HG03196 (cell line): ENCODE measurements at regions not wholly inside any gene's neighbourhood (a gene's known extent, or its start where the extent isn't known, plus 50 kb on each side); places are given as distances from the start of the nearest gene placed in this dataset.
"Not testable (repeated sequence)": the region's sequence is repeated elsewhere in the genome, so short reads cannot be mapped to it uniquely, and the experiment has no call there.

Experiments
- ATAC-seq: cut with Tn5 transposase; IDR thresholded peaks from one replicate; pipeline ENCODE4 v1.9.1; 2021; ENCODE audit not compliant: unreplicated experiment

- no peak for ATAC-seq
Measured at GRCh38 chr2:166831930-166832329, 56.4 kb upstream of the XIRP2 start.

DNA sequence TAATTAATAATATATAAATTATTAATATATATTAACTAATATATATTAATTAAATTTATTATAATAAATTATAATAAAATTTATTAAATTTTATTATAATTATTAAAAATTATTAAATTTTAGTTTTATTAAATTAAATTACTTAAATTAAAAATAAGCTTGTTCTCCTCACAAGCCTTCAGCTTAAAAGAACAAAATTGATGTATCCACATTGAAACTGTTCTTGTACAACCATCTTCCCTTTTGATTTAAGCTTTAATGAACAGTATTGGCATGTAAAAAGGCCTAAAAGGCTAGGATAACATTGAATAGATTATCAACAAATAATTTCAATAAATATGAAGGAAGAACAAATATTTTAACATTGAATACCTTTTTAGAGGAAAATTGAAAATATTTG is 62.4 kb upstream of the XIRP2 start:
- ATAC-seq = no peak

- ATAC-seq = no peak
Measured at GRCh38 chr2:166814335-166814734, 73.9 kb upstream of the XIRP2 start.

DNA sequence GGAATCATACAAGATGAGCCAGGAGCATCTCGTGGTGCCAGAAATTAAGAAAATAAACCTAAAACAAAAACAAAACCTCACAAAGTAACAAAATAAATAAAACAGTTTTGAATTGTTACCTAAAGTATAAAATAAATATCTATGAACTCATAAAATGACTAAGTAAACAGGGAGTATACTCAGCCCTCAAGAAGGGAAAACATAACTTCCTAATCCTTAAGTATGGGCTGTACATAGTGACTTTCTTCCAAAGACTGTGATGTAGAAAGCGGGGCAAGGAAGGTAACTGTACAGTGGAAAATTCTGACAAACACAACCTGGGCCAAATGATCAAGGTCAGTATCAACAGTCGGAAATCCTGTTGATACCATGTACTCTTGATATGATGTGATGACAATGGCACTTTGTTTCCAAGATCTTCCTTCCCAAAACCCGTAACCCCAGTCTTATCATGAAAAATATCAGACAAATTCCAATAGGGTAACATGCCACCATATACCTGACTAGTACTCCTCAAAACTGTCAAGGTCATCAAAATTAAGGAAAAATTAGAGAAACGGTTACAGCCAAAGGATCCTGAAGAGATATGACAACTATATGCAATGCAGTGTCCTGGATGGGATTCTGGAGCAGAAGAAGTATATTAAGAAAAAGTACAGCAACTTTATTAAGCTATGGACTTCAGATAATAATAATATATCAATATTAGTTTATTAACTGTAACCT is 76.0 kb upstream of the XIRP2 start:
- ATAC-seq = no peak

DNA sequence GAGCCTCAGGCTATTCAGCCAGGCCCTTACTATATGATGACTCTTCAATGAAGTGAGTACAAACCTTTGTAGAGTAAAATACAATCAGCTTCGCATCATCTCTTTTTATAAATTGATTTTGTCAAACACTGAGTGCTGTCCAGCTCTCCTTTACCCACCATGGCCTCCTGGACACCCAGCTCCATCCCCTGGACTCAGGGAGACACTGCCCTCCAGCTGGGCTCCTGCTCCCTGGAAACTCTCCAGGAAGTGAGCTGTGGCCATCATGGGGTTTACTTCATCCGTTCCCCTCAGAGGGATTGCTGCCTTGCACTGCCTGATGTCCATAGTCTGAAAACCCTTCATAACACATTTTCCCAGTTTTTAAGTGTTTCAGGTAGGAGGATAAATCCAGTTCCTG is 82.5 kb upstream of the XIRP2 start:
- ATAC-seq = no peak

GRCh38 chr2:166803373-166804000 is 84.8 kb upstream of the XIRP2 start:
- ATAC-seq = no peak

GRCh38 chr2:166802475-166802874 is 85.8 kb upstream of the XIRP2 start:
- no peak for ATAC-seq

DNA sequence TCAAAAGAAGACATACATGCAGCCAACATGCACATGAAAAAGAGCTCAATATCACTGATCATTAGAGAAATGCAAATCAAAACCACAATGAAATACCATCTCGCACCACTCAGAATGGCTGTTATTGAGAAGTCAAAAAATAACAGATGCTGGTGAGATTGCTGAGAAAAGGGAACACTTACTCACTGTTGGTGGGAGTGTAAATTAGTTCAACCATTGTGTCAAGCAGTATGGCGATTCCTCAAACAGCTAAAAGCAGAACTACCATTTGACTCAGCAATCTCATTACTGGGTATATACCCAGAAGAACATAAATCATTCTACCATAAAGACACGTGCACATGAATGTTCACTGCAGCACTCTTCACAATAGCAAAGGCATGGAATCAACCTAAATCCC is 95.5 kb upstream of the XIRP2 start:
- ATAC-seq = no peak

GRCh38 chr2:166786707-166787106 is 101.6 kb upstream of the XIRP2 start:
- ATAC-seq = no peak

DNA sequence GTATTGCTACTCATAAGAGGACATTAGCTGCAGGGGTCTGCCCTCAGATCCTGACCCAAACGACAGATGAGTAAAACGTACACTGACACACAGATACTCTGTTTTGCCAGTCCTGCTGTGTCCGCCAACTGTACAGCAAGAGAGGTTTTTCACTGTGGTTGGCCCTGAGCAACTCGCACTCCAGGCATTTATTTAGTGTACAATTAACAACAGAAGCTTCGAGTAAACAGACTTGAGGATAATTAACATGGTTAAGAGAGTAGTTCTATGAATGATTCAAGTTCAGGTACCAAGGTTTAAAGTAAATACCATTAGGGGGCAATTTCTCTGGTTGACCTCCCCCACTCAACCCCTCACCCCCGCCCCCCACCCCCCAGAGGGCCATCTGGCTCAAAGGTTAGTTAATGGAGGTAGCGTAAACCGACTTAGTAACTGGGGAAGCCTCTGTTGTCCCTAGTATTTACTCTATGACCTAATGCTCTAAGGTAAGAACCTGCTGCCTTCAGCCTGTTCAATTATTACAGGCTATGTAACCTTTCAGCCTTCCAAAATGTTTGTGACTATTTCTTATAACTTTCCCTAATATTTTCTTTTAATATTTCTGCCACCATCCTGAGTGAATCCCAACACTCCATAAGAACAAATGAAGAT is 103.9 kb upstream of the XIRP2 start:
- no peak for ATAC-seq

DNA sequence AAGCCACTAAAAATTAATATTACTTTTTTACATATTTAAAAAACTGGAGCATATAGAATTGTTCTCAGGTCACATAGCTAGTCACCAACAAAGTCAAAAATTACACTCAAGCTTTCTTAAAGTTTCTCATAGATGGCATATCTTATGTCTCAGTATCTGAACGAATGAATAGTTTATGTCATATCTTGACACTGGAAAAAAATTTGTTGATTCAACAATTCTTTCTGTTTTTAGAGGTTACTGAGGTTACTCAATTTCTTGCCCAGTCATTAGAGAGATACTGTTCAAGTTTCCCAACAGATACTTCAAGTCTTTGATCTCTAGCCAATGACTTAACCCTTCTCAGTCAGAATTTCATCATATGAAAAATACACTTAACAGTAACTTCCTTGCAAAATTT is 113.1 kb upstream of the XIRP2 start:
- no peak for ATAC-seq

- ATAC-seq = no peak
Measured at GRCh38 chr2:166773308-166773949, 114.9 kb upstream of the XIRP2 start.

DNA sequence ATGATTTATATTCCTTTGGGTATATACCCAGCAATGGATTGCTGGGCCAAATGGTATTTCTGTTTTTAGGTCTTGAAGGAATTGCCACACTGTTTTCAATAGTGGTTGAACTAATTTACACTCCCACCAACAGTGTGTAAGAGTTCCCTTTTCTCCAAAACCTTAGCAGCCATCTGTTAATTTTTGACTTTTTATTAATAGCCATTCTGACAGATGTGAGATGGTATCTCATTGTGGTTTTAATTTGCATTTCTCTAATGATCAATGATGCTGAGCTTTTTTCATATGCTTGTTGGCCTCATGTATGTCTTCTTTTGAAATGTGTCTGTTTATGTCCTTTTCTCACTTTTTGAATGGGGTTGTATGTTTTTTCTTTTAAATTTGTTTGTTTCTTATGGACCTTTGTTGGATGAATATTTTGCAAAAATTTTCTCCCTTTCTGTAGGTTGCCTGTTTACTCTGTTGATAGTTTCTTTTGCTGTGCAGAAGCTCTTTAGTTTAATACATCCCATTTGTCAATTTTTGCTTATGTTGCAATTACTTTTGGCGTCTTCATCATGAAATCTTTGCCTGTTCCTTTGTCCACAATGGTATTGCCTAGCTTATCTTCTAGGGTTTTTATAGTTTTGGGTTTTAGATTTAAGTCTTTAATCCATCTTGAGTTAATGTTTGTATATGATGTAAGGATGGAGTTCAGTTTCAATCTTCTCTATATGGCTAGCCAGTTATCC is 119.7 kb upstream of the XIRP2 start:
- ATAC-seq = peak; percentile 65

GRCh38 chr2:166766769-166767322 is 121.4 kb upstream of the XIRP2 start:
- not testable (repeated sequence) for ATAC-seq

GRCh38 chr2:166766220-166766619 is 122.1 kb upstream of the XIRP2 start:
- no peak for ATAC-seq

GRCh38 chr2:166765141-166765540 is 123.1 kb upstream of the XIRP2 start:
- ATAC-seq = no peak

- no peak for ATAC-seq
Measured at GRCh38 chr2:166764702-166765101, 123.6 kb upstream of the XIRP2 start.

- no peak for ATAC-seq
Measured at GRCh38 chr2:166764216-166764615, 124.1 kb upstream of the XIRP2 start.

DNA sequence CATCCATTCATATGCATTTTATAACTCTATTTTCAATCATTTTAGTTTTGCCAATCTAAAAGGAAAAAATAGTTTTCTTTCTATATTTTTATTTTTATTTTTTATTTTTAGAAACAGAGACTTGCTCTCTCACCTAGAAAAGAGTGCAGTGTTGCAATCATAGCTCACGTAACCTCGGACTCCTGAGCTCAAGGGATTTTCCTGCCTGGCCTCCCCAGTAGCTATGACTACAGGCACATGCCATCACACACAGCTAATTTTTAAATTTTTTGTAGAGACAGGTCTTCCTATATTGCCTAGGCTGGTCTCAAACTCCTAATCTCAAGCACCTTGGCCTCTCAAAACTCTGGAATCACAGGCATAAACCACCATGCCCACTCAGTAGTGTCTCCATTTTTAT is 125.5 kb upstream of the XIRP2 start:
- ATAC-seq = no peak

GRCh38 chr2:166758956-166759355 is 129.3 kb upstream of the XIRP2 start:
- no peak for ATAC-seq

DNA sequence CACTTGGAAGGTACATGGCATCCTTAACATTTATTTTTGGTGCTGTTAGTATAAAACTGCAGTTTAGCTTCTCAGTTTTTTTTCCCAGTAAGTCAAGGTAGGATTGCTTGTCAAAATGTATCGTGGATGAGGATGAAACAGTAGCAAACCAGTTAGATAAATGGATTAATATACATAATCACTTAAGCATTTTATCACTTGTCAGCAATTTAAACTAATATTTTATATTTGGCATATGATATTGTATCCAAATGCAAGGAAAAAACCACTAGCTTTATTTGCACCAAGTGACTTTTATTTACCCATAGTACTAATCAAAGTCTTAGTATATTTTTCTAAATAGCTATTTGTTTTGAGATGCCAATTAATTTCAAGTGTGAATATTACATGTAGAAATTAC is 137.7 kb upstream of the XIRP2 start:
- no peak for ATAC-seq
